GM23248 (cell line): ENCODE measurements at regions not wholly inside any gene's neighbourhood (a gene's known extent, or its start where the extent isn't known, plus 50 kb on each side); places are given as distances from the start of the nearest gene placed in this dataset.

Source experiments
- DNase-seq: peaks from one replicate; pipeline ENCODE4 v3.0.0-alpha.2; 2015
- H2AFZ ChIP-seq: fragments of 200-600 bp; sonication (generic); 2 replicates; pipeline ENCODE4 v1.6.1; 2016; ENCODE audit warnings: antibody characterized with exemption
- H3F3A ChIP-seq: fragments of 200-600 bp; sonication (generic); 2 replicates; pipeline ENCODE4 v1.6.1; 2016; ENCODE audit warnings: mild to moderate bottlenecking, antibody characterized with exemption, mixed run types; ENCODE audit not compliant: insufficient read depth
- H3K27ac ChIP-seq: fragments of 200-600 bp; sonication (generic); 2 replicates; pipeline ENCODE4 v1.5.1; 2016; ENCODE audit warnings: mild to moderate bottlenecking
- H3K27me3 ChIP-seq: fragments of 200-600 bp; sonication (generic); replicated peaks from 2 replicates; pipeline ENCODE4 v1.6.1; 2016; ENCODE audit warnings: mild to moderate bottlenecking; ENCODE audit not compliant: insufficient read depth
- H3K36me3 ChIP-seq: fragments of 200-600 bp; sonication (generic); 2 replicates; pipeline ENCODE4 v1.6.1; 2016; ENCODE audit warnings: low read depth, mild to moderate bottlenecking
- H3K4me1 ChIP-seq: fragments of 200-600 bp; sonication (generic); 2 replicates; pipeline ENCODE4 v1.6.1; 2016; ENCODE audit warnings: mild to moderate bottlenecking; ENCODE audit not compliant: insufficient read depth
- H3K4me2 ChIP-seq: fragments of 200-600 bp; sonication (generic); one replicate; pipeline ENCODE4 v1.6.1; 2016; ENCODE audit warnings: mild to moderate bottlenecking; ENCODE audit not compliant: unreplicated experiment
- H3K4me3 ChIP-seq: fragments of 200-600 bp; sonication (generic); 2 replicates; pipeline ENCODE4 v1.5.1; 2016; ENCODE audit warnings: mild to moderate bottlenecking
- H3K79me2 ChIP-seq: fragments of 200-600 bp; sonication (generic); 2 replicates; pipeline ENCODE4 v1.6.1; 2016; ENCODE audit warnings: mild to moderate bottlenecking; ENCODE audit not compliant: insufficient read depth
- H3K9ac ChIP-seq: fragments of 200-600 bp; sonication (generic); 2 replicates; pipeline ENCODE4 v1.6.1; 2016; ENCODE audit warnings: mild to moderate bottlenecking
- H3K9me2 ChIP-seq: fragments of 200-600 bp; sonication (generic); 2 replicates; pipeline ENCODE4 v1.6.1; 2016; ENCODE audit warnings: mixed run types, mild to moderate bottlenecking, moderate library complexity; ENCODE audit not compliant: insufficient read depth
- H3K9me3 ChIP-seq: fragments of 200-600 bp; sonication (generic); one replicate; pipeline ENCODE4 v1.6.1; 2017; ENCODE audit warnings: low read depth
- H4K20me1 ChIP-seq: fragments of 200-600 bp; sonication (generic); 2 replicates; pipeline ENCODE4 v1.6.0; 2016; ENCODE audit not compliant: insufficient read depth
- EZH2 ChIP-seq: fragments of 200-600 bp; sonication (generic); IDR thresholded peaks from 2 replicates; pipeline ENCODE4 v1.6.1; 2018; ENCODE audit warnings: antibody characterized with exemption, mild to moderate bottlenecking; ENCODE audit not compliant: insufficient read depth, poor library complexity, severe bottlenecking
- EZH2phosphoT487 ChIP-seq: fragments of 200-600 bp; sonication (generic); IDR thresholded peaks from 2 replicates; pipeline ENCODE4 v1.6.1; 2018; ENCODE audit warnings: antibody characterized with exemption, moderate library complexity, mild to moderate bottlenecking, low read depth; ENCODE audit not compliant: insufficient read depth
- WGBS, 2 experiments: methylation state at CpG; one replicate each; pipeline ENCODE4 v1.1.6; 2015 to 2017; ENCODE audit warnings: low lambda C conversion rate in 2 of 2, low coverage in 1 of 2; ENCODE audit errors: missing lambda C conversion rate in 2 of 2; 5-methylcytosine and 5-hydroxymethylcytosine counted together
- in situ Hi-C: fragments of 300-500 bp; cut with MboI; formaldehyde crosslinking; loops from 2 replicates; pipeline ENCODE4 v1.15.0; 2020

GRCh38 chr5:99063737-99064136, 134.9 kb upstream of the CHD1 start:
- peaks cover 23% of the 10 kb centered on the region for H3F3A ChIP-seq
- H3K36me3 ChIP-seq: no peaks in the 10 kb centered on the region
- peaks cover 24% of the 10 kb centered on the region for H3K4me1 ChIP-seq
- H4K20me1 ChIP-seq: no peaks in the 10 kb centered on the region
- DNase-seq: peak; percentile 12
- H3K27me3 ChIP-seq: no peaks in the 10 kb centered on the region
- TF ChIP-seq EZH2phosphoT487 (no peak), EZH2 (no peak)
- H2AFZ ChIP-seq: no peak overlapping the region
- H3K4me3 ChIP-seq: no peak overlapping the region
- no peaks in the 10 kb centered on the region for H3K9me3 ChIP-seq
- no peaks in the 10 kb centered on the region for H3K79me2 ChIP-seq
- no peak overlapping the region for H3K4me2 ChIP-seq
- no peaks in the 10 kb centered on the region for H3K9me2 ChIP-seq
- in situ Hi-C loops: no loop called here
- WGBS, 2 experiments: 92 to 97% methylated on average over 5 of the region's 5 CpGs
- H3K9ac ChIP-seq: no peak overlapping the region
- no peak overlapping the region for H3K27ac ChIP-seq

- Histone ChIP-seq H3K9ac (peak overlapping the region; percentile 66), H3K4me1 (peaks cover 24% of the 10 kb centered on the region), H3K9me2 (no peaks in the 10 kb centered on the region), H3K36me3 (no peaks in the 10 kb centered on the region), H3K27ac (peak overlapping the region; percentile 90), H3K9me3 (no peaks in the 10 kb centered on the region), H2AFZ (peak overlapping the region; percentile 71), H4K20me1 (no peaks in the 10 kb centered on the region), H3F3A (peaks cover 26% of the 10 kb centered on the region), H3K27me3 (no peaks in the 10 kb centered on the region), H3K4me2 (peak overlapping the region; percentile 79), H3K4me3 (peak overlapping the region; percentile 55), H3K79me2 (no peaks in the 10 kb centered on the region)
- peak; percentile 91 for DNase-seq
- in situ Hi-C loops: no loop called here
- 0 to 2% methylated on average over 2 of the region's 2 CpGs for WGBS, 2 experiments
- TF ChIP-seq EZH2phosphoT487 (no peak), EZH2 (no peak)
Observed at GRCh38 chr5:99061711-99062110, 132.9 kb upstream of the CHD1 start.

- H3K4me1 ChIP-seq: peaks cover 24% of the 10 kb centered on the region
- H2AFZ ChIP-seq: peak overlapping the region; percentile 71
- no peaks in the 10 kb centered on the region for H3K36me3 ChIP-seq
- H3K4me3 ChIP-seq: peak overlapping the region; percentile 55
- H3K27me3 ChIP-seq: no peaks in the 10 kb centered on the region
- H3K27ac ChIP-seq: peak overlapping the region; percentile 90
- H3K9me3 ChIP-seq: no peaks in the 10 kb centered on the region
- no peaks in the 10 kb centered on the region for H3K9me2 ChIP-seq
- H3K79me2 ChIP-seq: no peaks in the 10 kb centered on the region
- peak; percentile 63 for DNase-seq
- peak overlapping the region; percentile 66 for H3K9ac ChIP-seq
- WGBS, 2 experiments: 15 to 20% methylated on average over 2 of the region's 2 CpGs
- TF ChIP-seq EZH2phosphoT487 (no peak), EZH2 (no peak)
- peak overlapping the region; percentile 79 for H3K4me2 ChIP-seq
- H3F3A ChIP-seq: peaks cover 26% of the 10 kb centered on the region
- in situ Hi-C loops: no loop called here
- no peaks in the 10 kb centered on the region for H4K20me1 ChIP-seq
Observed at GRCh38 chr5:99061299-99061698, 132.5 kb upstream of the CHD1 start.

GRCh38 chr5:99060306-99061261, 131.8 kb upstream of the CHD1 start:
- Histone ChIP-seq H3K27ac (peak overlapping the region; percentile 90), H3K36me3 (no peaks in the 10 kb centered on the region), H3K4me2 (peak overlapping the region; percentile 79), H3K4me3 (peak overlapping the region; percentile 55), H3K9me2 (no peaks in the 10 kb centered on the region), H3K27me3 (no peaks in the 10 kb centered on the region), H4K20me1 (no peaks in the 10 kb centered on the region), H3K9me3 (no peaks in the 10 kb centered on the region), H3F3A (peaks cover 26% of the 10 kb centered on the region), H3K4me1 (peaks cover 24% of the 10 kb centered on the region), H3K79me2 (no peaks in the 10 kb centered on the region), H3K9ac (peak overlapping the region; percentile 66), H2AFZ (peak overlapping the region; percentile 71)
- peak; percentile 78 for DNase-seq
- TF ChIP-seq EZH2 (no peak), EZH2phosphoT487 (peak; percentile 81)
- 5 to 6% methylated on average over 13 of the region's 13 CpGs for WGBS, 2 experiments
- in situ Hi-C loops: no loop called here
